Stimulated activated CD4-positive, alpha-beta T cell treated with anti-CD3 and anti-CD28 coated beads, Interleukin-2, amount 100 ng/mL, for 24 hours (primary cell): ENCODE measurements at regions not wholly inside any gene's neighbourhood (a gene's known extent, or its start where the extent isn't known, plus 50 kb on each side); places are given as distances from the start of the nearest gene placed in this dataset.

Experiments
- DNase-seq, 2 donors: peaks; one replicate each; pipeline ENCODE4 v3.0.0-alpha.2; 2020

DNA sequence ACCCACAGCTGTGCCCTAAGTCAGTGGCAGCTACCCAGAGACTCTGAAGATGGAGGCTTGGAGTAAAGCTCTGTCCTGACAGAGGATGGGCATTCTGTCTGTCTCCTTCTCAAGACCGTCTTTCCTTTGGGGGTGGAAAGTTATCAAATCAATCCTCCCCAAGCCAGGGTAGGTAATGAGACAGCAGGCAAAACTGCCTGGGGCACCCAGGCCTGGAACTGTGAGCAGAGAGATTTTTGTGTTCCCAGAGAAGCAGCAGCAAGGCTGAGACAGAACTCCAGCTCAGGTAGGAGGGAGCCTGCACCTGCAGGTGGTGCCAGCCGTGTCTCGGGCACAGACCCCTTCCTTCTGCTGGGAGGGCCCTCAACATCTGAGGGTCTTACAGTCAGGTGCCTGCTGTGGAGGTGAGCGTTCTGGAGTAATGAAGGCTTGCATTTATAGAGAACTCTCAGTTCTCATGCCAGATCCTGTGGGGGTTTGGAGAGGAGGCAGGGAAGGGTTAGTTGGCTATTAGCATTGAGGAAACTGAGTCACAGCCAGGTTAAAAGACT is 95.6 kb downstream of the RIPK4 start:
- DNase-seq = no peak

DNA sequence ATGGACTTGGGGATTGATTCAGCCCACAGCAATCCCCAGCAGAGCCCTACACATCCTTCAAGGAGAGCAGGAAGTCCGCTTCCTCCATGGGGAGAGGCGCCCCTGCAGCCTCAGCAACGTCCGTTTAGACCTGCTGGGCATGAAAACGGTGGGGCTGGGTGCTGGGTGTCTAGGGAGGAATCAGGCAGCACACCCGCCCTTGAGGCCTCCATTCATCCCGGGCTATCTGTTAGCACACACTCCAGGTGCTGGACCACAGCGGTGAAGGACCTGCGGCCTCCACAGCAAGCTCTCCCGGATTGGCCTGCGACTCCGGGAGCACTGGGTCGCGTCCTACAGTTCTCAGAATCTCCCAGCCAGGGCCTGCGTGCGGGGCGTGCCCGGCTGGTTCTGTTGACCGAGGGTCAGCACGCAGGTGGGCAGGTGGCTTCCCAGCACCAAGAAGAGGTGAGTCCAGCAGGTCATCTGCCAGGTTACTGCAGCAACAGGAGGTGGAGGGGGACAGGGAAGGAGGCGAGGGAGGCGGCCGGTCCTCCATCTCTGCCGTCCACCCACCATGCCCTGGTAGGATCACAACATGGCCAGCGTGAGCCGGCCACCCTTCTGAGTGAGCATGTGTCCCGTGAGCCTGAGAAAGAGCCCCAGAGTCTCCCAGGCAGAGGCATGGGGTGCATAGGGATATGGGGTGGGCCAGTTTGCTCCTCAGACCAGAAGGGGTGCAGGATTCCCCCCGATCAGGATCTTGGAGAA is 96.6 kb downstream of the RIPK4 start:
- DNase-seq = no peak

DNA sequence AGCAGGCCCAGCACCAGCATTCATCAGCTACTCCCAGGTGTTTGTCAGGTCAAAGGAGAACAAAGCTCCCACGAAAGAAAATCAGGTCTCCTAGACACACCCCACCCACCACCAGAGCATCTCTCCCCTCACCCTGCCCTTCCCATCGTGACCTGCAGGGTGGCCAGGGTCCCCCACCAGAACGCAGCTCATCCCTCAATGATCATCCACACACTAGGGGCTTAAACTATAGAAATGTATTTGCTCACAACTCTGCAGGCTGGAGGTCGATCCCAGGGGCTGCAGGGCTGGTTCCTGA is 97.4 kb downstream of the RIPK4 start:
- no peak for DNase-seq

DNA sequence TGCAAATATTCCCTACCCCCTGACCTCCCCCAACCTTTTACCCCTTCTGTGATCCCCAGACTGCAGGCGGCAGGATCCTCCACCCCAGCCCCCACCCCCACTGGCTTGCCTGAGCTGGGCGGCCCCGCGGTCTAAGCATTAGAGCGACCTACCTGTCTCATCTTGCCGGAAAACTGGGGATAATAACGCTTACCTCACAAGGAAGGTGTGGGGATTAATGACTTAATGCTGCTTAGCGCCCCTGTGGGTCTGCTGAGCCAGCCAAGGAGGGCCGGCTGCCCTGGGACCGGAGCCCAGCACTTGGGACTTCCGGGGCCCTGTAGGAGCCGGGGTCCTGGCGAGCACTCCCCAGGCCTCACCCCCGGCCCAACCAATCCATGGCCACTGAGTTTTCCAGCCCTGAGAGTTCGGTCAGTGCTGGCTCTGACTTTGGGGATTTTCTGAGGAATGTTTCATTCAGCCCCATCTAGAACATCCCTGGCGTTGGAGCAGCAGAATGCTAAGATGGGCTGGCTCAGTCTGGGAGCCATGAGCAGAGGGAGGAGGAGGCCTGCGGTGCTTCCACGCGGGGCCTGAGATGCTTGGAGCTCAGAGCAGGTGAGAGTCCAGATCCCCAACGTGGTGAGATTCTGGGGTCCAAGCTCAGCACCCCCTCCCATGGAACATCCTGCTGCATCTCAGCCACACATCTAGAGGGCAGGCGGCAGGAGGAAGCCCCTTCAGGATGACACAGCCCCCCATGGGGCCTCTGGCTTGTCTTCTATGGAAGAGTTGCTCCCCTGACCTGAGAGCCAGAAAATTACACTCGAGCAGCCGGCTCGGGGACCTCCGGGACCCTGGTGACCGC is 97.9 kb downstream of the RIPK4 start:
- DNase-seq = no peak

DNA sequence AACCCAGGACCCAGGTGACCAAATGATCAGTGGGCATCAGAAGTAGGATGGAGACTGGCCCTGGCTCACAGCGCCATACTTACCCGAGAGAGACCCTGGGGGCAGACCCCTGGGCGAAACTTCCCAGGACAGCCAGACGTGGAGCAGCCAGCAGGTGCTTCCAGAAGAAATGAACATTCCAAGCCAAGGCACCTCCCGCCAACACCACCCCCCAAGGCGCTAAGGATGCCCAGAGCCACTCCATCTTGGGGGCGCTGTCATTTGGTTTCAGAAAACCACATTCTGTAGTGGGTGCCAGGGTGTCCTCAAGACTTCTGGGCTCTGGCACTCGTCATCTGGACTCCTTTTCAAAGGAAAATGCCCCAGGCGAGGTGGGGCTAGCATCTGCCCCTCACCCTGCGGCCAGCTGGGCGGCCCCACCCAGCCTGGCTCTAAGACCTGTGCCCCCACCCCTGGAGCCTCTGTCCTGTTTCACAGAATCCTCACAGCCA is 98.8 kb downstream of the RIPK4 start:
- DNase-seq = no peak

DNA sequence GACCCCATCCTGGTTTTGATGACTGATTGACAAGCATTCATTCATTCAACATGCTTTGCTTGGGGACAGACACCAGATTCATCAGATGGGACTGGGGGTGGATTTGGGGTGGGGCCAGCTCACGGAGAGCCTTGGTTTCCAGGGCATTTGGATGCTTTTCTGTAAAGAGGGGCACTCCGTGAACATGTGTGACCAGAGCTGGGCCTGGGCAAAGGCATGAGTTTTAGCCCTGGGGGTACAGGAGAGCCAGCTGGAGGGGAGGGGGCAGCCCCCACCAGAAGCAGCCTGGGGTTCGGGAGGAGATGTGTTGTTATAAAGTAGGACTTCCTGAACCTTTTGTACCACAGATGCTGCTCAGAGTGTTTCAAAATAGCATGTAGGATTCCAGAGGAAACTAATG is 99.7 kb downstream of the RIPK4 start:
- DNase-seq = no peak

DNA sequence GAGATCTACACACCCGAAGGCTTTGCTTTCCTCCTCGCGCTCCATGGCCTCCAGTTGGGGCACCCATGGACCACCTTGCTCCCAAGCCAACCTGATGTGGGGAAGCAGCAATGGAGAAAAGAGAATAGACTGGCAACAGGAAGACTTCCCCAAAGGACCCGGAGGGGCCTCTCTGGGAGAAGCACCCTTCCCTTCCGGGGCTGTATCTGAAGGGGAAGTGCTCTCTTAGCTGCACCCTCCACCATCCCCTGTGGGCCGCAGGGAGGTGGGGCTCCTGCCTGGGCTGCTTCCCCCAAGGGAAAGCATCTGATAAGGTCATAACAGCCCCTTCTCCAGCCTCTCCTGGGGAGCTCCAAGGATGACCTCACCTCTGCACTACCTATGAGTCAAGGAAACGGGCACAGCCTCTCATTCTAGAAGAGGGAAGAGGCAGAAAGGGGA is 100.2 kb downstream of the RIPK4 start:
- no peak for DNase-seq

DNA sequence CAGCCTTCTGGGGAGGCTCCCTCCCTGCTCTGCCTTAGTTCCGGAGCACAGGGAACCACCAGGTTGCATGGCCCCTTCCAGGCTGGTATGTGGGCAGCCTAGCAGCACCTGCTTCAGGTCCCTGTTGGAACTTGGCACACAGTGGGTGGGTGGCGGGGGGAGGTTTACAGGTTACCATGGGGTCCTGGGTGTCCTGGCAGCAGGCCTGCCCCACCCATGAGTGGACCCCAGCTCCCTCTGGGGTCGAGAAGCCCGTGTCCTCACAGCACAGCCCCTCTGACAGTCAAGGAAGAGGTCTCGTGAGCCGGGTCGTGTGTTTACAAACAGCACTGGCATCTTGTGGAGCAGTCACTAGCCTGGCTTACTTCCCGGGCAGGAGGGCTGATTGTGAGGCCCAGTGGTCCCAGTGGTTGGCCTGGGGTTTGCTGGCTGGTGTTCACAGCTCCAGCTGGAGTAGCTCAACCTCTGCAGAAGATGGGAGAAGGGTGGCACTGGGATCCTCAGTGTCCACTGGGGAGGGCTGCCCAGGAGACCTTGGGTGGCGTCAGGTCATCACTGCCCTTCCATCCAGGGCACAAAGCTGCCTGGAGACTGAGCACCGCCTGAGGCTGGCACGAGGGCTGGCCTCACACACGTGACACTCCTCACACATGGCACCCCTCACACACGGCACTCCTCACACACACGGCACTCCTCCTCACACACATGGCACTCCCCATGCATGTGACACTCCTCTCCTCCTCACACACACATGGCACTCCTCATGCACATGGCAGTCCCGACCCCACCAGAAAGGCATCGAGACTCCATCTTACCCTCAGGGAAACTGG is 100.9 kb downstream of the RIPK4 start:
- no peak for DNase-seq

DNA sequence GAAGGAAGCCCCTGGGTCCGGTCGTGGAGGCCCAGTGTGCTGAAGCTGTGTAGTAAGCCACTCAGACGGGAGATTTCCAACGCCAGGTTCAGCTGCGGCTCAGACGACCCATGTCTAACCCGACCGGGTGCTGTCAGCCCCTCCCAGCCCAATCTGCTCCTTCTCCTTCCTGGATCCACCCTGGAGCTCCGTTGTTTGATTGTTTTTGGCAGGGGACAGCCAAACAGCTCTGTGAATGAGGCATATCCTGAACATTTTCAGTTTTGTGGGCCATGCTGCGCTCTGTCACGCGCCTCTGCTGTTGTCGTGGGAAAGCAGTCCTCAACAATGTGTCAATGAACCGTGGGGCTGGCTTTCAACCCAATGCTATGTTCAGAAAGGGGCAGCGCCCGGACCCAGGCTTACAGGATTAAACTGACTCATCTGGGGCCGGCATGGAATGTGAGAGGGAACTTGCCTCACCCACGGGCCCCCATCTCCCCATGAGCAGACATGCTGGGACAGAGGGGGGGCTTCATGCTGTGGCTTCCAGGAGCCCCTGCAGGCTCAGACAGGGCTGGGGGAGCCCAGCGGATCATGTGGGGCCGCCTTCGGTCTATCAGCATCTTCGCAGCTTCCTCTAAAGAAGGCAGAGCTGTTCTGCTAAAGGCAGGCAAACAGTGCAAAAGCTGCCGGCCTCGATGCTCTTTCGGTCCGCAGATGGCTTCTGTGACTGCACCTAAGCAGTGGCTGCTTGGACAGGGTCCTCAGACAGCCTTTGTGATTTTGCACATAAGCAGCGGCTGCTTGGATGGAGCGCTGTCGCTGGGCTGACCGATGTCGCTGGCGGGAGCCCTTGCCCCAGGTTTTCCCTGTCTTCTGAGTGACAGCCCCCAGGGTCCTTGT is 101.7 kb downstream of the RIPK4 start:
- DNase-seq = no peak

DNA sequence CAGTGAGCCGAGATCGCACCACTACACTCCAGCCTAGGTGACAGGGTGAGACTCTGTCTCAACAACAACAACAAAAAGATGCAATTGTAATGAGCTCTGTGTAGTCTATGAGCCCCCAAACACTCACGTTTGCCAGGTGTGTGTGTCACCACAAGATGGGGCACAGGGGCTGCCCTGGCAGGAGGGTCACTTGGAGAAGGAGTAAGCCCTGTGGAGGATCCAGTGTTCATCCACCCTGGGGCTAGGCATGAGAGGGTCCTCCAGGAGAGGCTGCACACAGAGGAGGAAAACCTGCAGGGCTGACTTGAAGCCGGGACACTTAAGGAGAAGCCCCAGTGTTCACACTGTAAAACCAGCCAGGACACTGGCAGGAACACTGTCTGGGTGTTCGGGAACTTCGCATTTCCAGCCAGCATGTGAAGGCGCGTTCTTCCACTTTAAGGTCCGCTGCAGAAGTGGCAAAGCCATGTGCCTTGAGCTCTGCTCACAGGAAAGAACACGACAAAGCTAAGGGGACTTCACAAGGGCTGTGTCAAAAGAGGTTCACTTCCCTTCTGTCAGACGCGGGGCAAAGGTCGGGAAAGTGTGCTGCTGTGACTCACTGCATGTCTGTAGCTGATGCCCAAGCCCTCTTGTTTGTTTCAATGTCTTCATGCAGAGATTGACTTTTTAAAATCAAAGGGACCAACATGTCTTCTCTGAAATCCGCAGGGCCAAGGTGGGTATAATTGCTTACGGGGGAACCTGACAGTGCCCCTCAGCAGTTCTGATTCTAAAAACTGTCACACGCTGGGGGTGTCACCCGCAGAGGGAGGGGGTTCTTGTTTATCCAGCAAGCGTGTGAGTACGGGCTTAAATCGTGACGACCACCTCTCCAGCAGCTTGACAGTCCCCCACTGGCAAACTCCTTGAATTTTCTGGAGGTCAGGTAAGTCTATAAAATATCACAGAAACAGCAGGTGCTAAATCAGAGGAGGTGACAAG is 102.8 kb downstream of the RIPK4 start:
- DNase-seq = no peak

DNA sequence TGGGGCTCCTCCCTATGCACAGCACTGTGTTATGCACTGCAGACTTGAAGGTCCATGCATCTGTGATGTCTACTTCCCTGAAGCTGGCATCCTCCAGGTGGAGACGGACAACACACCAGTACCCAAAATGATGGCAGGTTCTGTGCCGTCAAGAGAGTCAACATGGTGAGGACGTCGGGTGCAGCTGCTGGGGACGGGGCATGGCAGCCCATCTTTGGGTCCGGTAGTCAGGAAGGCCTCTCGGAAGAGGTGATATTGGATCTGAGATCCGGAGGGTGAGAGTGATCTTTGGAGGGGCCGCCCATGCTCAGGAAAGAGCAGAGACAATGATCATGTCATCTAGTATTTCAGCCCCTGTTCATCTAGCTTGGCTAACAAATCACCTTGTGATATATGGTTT is 104.1 kb downstream of the RIPK4 start:
- no peak for DNase-seq

DNA sequence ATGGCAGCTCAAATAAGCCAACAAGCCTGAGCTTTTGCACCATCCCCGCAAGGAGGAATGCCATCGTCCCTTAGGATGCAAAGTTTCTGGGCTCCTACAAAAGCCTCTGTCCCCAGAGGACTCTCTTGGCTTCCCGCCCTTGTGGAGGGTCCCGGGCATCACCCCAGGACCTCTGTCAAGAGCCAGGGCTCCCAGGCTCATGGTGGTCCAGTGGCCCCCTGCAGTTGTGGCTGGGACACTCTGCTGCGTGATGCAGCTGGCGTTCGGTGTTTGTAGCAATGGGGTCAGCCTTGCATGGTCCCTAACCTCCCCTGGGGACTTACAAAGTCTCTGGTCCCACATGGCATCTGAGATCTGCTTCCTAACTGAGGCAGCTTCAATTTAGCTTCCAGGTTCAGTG is 104.7 kb downstream of the RIPK4 start:
- no peak for DNase-seq

DNA sequence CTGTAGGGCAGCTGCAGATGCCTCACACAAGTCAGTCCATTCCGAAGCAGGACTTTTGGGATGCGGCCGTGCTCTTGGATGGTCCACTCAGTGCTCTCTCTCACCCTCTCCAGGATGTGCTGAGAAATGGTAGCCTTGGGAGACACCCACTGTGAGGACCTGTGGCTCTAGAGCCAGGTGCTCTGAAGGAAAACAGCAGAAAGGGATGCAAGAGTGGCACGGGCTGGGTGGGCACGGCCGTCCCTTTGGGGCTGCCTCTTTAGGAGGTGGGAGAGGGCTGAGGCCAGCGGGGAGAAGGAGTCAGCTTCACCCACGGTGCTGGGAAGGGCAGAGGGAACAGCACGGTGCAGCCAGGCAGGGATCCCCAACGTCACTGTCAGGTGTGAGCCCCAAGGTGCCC is 106.1 kb downstream of the RIPK4 start:
- DNase-seq = no peak

DNA sequence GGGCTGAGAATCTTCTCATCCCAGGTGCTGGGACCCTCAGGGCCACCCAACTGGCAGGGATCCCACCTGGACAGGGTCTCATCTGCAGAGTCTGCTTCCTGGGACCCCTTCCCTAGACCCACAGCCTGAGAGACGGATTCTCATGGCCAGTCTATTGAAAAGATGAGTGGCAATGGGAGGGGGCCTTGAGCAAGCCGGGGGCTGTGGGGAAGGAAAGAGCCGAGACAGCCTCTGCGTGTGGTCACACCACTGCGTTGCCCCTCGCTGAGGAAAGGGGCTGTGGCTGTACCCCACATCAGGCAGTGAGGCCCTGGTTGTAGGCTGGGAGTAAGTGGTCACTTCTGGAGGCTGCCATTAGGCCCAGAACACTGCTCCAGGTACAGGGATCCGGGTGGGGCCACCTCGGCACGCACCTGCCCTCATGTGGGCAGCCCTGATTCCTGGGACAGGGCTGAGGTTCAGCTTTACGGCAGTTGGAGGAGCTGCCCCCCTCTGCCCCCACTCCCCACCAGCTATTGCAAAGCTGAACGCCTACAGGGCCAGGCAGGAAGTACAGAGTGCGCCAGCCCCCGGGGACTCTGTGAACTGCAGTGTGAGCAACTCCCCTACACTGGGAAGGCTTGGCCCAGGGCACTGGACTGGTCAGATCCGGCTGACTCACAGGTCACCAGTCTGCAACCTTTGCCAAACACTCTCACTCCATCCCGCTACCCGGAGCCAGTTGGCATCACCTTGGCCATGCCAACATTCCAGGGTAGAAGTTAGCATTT is 106.9 kb downstream of the RIPK4 start:
- no peak for DNase-seq

DNA sequence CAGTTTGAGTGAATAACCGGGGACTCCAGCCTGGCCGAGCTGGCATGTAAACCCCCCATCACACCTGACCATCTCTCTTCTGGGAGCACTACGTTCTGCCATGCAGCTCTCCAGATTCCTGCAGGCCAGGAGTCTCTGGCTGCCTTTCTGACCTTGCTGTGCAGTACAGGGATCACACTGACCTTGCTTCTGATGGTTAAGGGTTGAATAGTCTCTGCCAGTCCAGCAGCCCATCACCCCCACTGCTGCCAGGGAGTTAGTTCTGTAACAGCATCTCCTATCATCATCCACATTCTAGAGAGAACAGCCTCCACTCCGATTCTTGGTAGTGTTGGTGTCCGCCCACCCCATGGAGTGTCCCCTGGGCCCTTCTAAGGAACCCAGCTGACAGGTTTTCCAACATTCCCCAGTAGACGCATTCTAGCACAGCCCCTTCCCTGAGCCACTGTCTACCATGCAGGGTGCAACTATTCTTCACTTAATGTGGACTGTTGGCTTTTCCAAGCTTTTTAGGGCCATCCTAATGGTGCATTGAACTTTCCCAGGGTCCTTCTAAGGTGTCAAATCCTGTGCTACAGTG is 109.8 kb downstream of the RIPK4 start:
- no peak for DNase-seq

DNA sequence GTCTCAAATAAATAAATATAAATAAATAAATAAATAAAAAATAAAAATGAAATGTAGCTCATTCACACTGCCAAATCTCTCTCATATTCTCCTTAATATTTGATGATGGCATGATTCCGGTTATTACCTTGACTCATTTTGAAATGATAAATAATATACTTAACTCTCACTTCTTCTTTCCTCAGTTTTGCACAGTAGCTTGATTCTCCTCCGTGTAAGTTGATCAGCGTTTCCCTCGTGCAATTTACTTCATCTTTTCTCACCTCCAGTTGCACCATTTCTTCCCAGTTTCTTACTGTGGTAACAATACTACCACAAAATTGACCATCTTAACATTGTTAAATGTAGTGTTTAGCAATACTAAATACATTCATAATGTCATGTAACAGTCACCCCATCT is 111.6 kb downstream of the RIPK4 start:
- DNase-seq = no peak

DNA sequence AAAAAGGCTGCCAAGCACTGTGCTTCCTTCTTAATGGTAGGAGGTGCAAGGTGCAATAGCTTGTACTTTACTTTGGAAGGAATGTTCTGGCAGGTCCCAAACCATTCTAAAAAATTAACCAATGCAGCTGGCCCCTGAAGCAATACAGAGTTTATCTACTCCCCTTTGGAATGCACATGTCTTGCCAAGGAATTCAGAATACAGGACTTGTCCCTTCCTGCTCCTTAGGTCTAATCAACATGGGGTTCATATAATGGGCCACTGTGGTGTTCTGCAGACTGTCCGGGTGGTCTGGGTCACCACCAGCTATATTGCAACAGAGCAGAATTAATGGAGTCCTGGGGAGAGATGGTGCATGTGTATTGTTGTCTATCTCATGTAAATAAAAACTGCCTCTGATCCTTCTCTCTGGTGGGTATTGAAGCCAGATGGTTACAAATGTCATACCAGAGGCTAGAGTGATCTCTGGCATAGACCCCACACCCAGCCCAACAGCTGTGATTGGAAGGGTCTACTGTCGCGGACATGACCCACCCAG is 112.8 kb downstream of the RIPK4 start:
- DNase-seq = no peak

DNA sequence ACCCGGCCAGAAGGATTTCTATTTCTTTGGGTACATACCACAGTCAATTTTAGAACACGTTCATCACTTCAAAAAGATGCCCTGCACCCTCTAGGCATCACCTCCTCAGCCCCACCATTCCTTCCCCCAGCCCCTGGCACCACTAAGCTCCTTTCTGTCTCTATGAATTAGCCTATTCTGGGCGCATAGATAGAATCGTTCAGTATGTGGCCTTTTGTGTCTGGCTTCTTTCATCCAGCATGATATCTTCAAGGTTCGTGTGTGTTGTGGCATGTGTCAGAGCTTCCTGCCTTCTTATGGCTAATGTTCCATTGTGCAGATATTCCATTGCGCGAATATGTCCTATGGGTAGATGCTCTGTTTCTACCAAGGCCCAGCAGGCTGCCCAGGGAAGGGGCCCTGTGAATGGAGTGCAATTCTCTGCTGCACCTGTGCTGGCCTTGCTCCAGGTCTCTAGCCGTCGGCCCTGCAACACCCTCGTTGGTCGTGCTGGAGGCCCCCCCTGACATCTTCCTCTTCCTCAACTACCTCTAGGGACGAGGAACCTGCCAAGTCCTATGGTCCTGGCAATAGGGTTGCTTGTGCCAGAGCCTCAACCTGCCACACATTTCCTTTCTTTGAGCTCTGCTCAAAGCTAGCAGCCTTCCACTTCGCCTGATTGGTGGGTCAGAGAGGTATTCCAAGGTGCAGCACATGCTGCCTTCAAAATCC is 113.5 kb downstream of the RIPK4 start:
- DNase-seq = no peak

DNA sequence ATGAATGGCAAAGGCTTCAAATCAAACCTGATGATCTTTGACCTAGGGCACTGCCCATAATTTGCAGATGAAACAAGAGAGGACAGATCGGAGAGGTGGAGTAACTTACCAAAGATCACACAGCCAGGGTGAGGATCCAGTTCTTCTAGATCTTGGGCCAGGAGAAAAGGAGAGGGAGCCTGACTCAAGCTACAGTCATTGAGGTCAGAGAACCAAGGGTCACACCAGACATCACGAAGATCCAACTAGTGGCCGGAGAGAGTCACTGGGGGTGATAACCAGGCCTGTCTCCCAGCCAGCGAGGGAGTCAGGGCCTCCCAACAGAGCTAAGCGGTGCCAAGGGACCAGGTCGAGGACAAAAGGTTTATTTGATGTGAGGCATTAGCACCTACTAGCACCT is 115.0 kb downstream of the RIPK4 start:
- no peak for DNase-seq
